ENCODE measurements at regions not wholly inside any gene's neighbourhood (a gene's known extent, or its start where the extent isn't known, plus 50 kb on each side); places are given as distances from the start of the nearest gene placed in this dataset.

GRCh38 chr17:77503293-77503655, 362.5 kb downstream of the SEC14L1 start:
- no peak overlapping the region for H3K4me3 ChIP-seq (ENCODE audit: low read depth in 1 of 3, low read length in 3 of 3)
- H3K4me1 ChIP-seq (ENCODE audit: control insufficient read depth in 4 of 4, insufficient read depth in 4 of 4, low read length in 3 of 4), result no peaks in the 10 kb centered on the region
- TF ChIP-seq, protein P1, sequence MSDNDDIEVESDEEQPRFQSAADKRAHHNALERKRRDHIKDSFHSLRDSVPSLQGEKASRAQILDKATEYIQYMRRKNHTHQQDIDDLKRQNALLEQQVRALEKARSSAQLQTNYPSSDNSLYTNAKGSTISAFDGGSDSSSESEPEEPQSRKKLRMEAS (IDR thresholded peaks at IDR 0.05), result no peak
- TF ChIP-seq YY1 (IDR thresholded peaks at IDR 0.05) (no peak), RXRA (IDR thresholded peaks at IDR 0.05) (no peak)
- peaks cover 0 to 5% (median 1%) of the 10 kb centered on the region in 4 donors for H3K36me3 ChIP-seq (ENCODE audit: control insufficient read depth in 4 of 4, insufficient read depth in 3 of 4, low read depth in 1 of 4, low read length in 3 of 4)
- no peak overlapping the region for H3K9ac ChIP-seq (ENCODE audit: low read depth in 1 of 2, low read length in 2 of 2)
- H3K27me3 ChIP-seq (ENCODE audit: control insufficient read depth in 4 of 4, insufficient read depth in 4 of 4, low read length in 3 of 4), result no peaks in the 10 kb centered on the region
- 91% methylated on average over 7 of the region's 7 CpGs for WGBS
- H3K27ac ChIP-seq (ENCODE audit: low read depth in 1 of 2, low read length in 2 of 2), result no peak overlapping the region
- H3K9me3 ChIP-seq (ENCODE audit: control insufficient read depth in 4 of 4, low read length in 3 of 4), result no peaks in the 10 kb centered on the region
- no peak for DNase-seq (ENCODE audit: low spot score)

GRCh38 chr17:77503916-77504651, 363.3 kb downstream of the SEC14L1 start:
- Histone ChIP-seq H3K9me3 (ENCODE audit: control insufficient read depth in 4 of 4, low read length in 3 of 4) (no peaks in the 10 kb centered on the region), H3K4me3 (ENCODE audit: low read depth in 1 of 3, low read length in 3 of 3) (no peak overlapping the region), H3K4me1 (ENCODE audit: control insufficient read depth in 4 of 4, insufficient read depth in 4 of 4, low read length in 3 of 4) (no peaks in the 10 kb centered on the region), H3K27me3 (ENCODE audit: control insufficient read depth in 4 of 4, insufficient read depth in 4 of 4, low read length in 3 of 4) (no peaks in the 10 kb centered on the region), H3K9ac (ENCODE audit: low read depth in 1 of 2, low read length in 2 of 2) (no peak overlapping the region), H3K27ac (ENCODE audit: low read depth in 1 of 2, low read length in 2 of 2) (no peak overlapping the region), H3K36me3 (ENCODE audit: control insufficient read depth in 4 of 4, insufficient read depth in 3 of 4, low read depth in 1 of 4, low read length in 3 of 4) (peaks cover 0 to 2% (median under 1%) of the 10 kb centered on the region in 4 donors)
- 89% methylated on average over 18 of the region's 18 CpGs for WGBS
- no peak for DNase-seq (ENCODE audit: low spot score)
- TF ChIP-seq FOXA1 (IDR thresholded peaks at IDR 0.05), result no peak
- TF ChIP-seq YY1 (IDR thresholded peaks at IDR 0.05), result no peak
- no peak for TF ChIP-seq FOXA2 (IDR thresholded peaks at IDR 0.05)
- TF ChIP-seq, protein P1 (IDR thresholded peaks at IDR 0.05), result no peak
- no peak for TF ChIP-seq ZBTB33 (IDR thresholded peaks at IDR 0.05)
- no peak for TF ChIP-seq RXRA (IDR thresholded peaks at IDR 0.05)
- no peak for TF ChIP-seq GABPA (IDR thresholded peaks at IDR 0.05 in 1 of 2, conservative IDR thresholded peaks at IDR 0.05 in 1 of 2)

DNA sequence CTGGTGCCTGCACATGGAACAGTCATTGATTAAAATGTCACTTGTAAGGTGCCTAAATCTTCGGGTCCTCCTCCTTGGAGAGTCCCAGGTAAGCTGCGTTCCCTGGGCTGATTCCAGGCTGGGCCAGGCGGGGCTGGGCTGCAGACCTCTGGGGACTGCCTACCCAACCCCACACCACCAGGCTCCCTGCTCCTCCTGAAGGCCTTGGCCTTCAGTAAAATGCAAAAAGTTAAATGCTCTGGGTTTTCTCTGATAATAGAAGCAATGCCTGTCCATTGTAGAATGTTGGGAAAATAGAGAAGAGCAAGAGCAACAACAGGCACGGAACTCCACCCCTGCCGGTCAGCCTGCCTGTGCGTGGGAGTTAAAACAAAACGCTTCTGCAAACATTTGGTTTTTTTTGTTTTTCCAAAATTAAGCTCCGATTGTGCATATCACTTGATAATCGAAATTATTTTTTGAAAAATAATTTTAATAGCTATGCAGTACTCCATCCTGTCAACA, 363.9 kb downstream of the SEC14L1 start:
- Histone ChIP-seq H3K27ac (ENCODE audit: low read depth in 1 of 2, low read length in 2 of 2) (no peak overlapping the region), H3K36me3 (ENCODE audit: control insufficient read depth in 4 of 4, insufficient read depth in 3 of 4, low read depth in 1 of 4, low read length in 3 of 4) (no peaks in the 10 kb centered on the region), H3K9me3 (ENCODE audit: control insufficient read depth in 4 of 4, low read length in 3 of 4) (no peaks in the 10 kb centered on the region), H3K27me3 (ENCODE audit: control insufficient read depth in 4 of 4, insufficient read depth in 4 of 4, low read length in 3 of 4) (no peaks in the 10 kb centered on the region), H3K4me1 (ENCODE audit: control insufficient read depth in 4 of 4, insufficient read depth in 4 of 4, low read length in 3 of 4) (no peaks in the 10 kb centered on the region), H3K9ac (ENCODE audit: low read depth in 1 of 2, low read length in 2 of 2) (no peak overlapping the region), H3K4me3 (ENCODE audit: low read depth in 1 of 3, low read length in 3 of 3) (no peak overlapping the region)
- WGBS, result 83% methylated on average over 9 of the region's 9 CpGs
- no peak for TF ChIP-seq EGR1 (IDR thresholded peaks at IDR 0.05; ENCODE audit: low read depth in 2 of 2)
- TF ChIP-seq TAF1 (conservative IDR thresholded peaks at IDR 0.05), result no peak
- no peak for TF ChIP-seq NR2F2 (IDR thresholded peaks at IDR 0.05)
- TF ChIP-seq ATF3 (IDR thresholded peaks at IDR 0.05), result no peak
- TF ChIP-seq JUND (IDR thresholded peaks at IDR 0.05), result no peak
- no peak for TF ChIP-seq HNF4G (IDR thresholded peaks at IDR 0.05)
- TF ChIP-seq SP1 (IDR thresholded peaks at IDR 0.05), result no peak
- TF ChIP-seq FOXA2 (IDR thresholded peaks at IDR 0.05), result no peak
- no peak for TF ChIP-seq YY1 (IDR thresholded peaks at IDR 0.05)
- no peak for TF ChIP-seq FOXA1 (IDR thresholded peaks at IDR 0.05)
- TF ChIP-seq CTCF (IDR thresholded peaks at IDR 0.05; ENCODE audit: low read depth, low read length, missing input control), result no peak
- no peak for TF ChIP-seq REST (IDR thresholded peaks at IDR 0.05)
- no peak for TF ChIP-seq GABPA (IDR thresholded peaks at IDR 0.05 in 1 of 2, conservative IDR thresholded peaks at IDR 0.05 in 1 of 2)
- TF ChIP-seq RAD21 (IDR thresholded peaks at IDR 0.05), result no peak
- DNase-seq (ENCODE audit: low spot score), result no peak

Data from liver (tissue), 8 donors.